ENCODE measurements at regions not wholly inside any gene's neighbourhood (a gene's known extent, or its start where the extent isn't known, plus 50 kb on each side); places are given as distances from the start of the nearest gene placed in this dataset.

DNA sequence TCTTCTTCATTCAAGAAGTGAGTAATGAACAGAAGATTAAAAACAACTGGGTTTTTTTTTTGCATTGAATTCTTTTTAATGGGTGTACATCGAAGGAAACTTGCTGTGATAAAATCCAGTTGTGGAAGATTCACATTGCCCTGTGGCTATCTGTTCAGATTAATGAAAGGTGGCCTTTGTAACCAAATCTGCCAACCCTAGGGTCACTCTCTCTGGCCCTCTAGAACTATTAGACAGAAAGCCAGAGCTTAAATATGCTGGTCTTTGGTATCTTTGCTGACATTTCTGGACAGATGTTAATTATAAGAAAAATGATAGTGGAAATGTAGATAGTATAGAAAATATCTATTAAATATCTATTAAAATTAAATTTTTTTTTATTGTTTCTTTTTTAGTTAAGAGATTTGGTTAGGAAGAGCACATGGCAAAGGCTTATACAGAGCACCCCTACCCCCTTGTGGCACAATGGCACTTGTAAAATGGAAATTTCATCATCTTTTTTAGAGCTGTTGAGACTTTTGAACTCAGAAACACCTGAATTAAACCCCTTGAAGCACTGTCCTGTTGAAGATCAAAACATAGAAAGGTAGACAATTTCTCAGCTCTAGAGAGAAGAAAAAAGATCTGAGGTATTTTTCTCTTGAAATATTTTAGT, 572.5 kb downstream of the PKHD1 start:
- H3K27ac ChIP-seq (ENCODE audit: low read depth, low read length), result no peak overlapping the region
- H2AFZ ChIP-seq (ENCODE audit: low read depth, low read length), result no peak overlapping the region
- TF ChIP-seq EZH2 (IDR thresholded peaks at IDR 0.05; ENCODE audit: insufficient read depth, low read length), result no peak
- TF ChIP-seq, protein P1, sequence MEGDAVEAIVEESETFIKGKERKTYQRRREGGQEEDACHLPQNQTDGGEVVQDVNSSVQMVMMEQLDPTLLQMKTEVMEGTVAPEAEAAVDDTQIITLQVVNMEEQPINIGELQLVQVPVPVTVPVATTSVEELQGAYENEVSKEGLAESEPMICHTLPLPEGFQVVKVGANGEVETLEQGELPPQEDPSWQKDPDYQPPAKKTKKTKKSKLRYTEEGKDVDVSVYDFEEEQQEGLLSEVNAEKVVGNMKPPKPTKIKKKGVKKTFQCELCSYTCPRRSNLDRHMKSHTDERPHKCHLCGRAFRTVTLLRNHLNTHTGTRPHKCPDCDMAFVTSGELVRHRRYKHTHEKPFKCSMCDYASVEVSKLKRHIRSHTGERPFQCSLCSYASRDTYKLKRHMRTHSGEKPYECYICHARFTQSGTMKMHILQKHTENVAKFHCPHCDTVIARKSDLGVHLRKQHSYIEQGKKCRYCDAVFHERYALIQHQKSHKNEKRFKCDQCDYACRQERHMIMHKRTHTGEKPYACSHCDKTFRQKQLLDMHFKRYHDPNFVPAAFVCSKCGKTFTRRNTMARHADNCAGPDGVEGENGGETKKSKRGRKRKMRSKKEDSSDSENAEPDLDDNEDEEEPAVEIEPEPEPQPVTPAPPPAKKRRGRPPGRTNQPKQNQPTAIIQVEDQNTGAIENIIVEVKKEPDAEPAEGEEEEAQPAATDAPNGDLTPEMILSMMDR (IDR thresholded peaks at IDR 0.05; ENCODE audit: insufficient read depth, low read depth, low read length), result no peak
- no peaks in the 10 kb centered on the region for H4K20me1 ChIP-seq (ENCODE audit: insufficient read depth, low read length)
- H3K9me3 Mint-ChIP-seq (ENCODE audit: unreplicated experiment), result no peaks in the 10 kb centered on the region
- H3K9ac ChIP-seq (ENCODE audit: low read length), result no peak overlapping the region
- peaks cover 24% of the 10 kb centered on the region for H3K4me1 Mint-ChIP-seq (ENCODE audit: low read depth, unreplicated experiment)
- H3K4me3 Mint-ChIP-seq (ENCODE audit: unreplicated experiment), result no peak overlapping the region
- FAIRE-seq (no peak), DNase-seq (ENCODE audit: low read depth) (no peak)
- no peaks in the 10 kb centered on the region for H3K79me2 ChIP-seq (ENCODE audit: insufficient read depth, low read length)
- H3K36me3 Mint-ChIP-seq (ENCODE audit: low read depth, unreplicated experiment), result no peaks in the 10 kb centered on the region
- H3K4me2 ChIP-seq (ENCODE audit: low read length), result peak overlapping the region; percentile 45
- no peaks in the 10 kb centered on the region for H3K36me3 ChIP-seq (ENCODE audit: insufficient read depth, low read length)
- no peaks in the 10 kb centered on the region for H3K27me3 ChIP-seq (ENCODE audit: insufficient read depth, low read length)
- H3K27ac Mint-ChIP-seq (ENCODE audit: unreplicated experiment), result peak overlapping the region; percentile 69
- no peaks in the 10 kb centered on the region for H3K4me1 ChIP-seq (ENCODE audit: insufficient read depth, low read length)
- H3K4me3 ChIP-seq (ENCODE audit: insufficient read depth, low read depth, low read length), result no peak overlapping the region
- peaks cover 4% of the 10 kb centered on the region for H3K27me3 Mint-ChIP-seq (ENCODE audit: low read depth, unreplicated experiment)
- no peaks in the 10 kb centered on the region for H3K9me3 ChIP-seq (ENCODE audit: insufficient read depth, low read depth, low read length)

DNA sequence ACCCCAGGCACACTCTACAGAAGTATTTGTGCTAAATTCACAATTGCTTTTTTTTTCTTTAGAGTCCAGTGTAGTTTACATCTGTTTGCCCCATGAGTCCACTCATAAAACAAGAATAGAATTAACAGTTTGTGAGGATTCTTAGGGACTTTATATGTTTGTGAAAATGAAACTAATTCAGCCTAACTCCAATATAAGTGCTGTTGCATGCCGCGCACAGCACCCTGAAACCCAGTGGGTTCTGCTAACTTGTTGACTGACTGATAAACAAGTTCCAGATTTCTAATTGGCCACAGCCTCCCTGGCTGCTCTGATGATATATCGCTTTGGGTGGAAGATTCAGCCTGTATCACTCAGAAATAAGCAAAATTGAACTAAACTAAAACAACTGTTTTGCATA, 561.4 kb downstream of the PKHD1 start:
- Mint-ChIP-seq H3K27me3 (ENCODE audit: low read depth, unreplicated experiment) (no peaks in the 10 kb centered on the region), H3K4me1 (ENCODE audit: low read depth, unreplicated experiment) (peaks cover 6% of the 10 kb centered on the region), H3K4me3 (ENCODE audit: unreplicated experiment) (no peak overlapping the region), H3K36me3 (ENCODE audit: low read depth, unreplicated experiment) (no peaks in the 10 kb centered on the region), H3K9me3 (ENCODE audit: unreplicated experiment) (no peaks in the 10 kb centered on the region), H3K27ac (ENCODE audit: unreplicated experiment) (no peak overlapping the region)
- no peaks in the 10 kb centered on the region for H3K9me3 ChIP-seq (ENCODE audit: insufficient read depth, low read depth, low read length)
- FAIRE-seq (no peak), DNase-seq (ENCODE audit: low read depth) (no peak)
- H3K79me2 ChIP-seq (ENCODE audit: insufficient read depth, low read length), result no peaks in the 10 kb centered on the region
- no peak overlapping the region for H3K9ac ChIP-seq (ENCODE audit: low read length)
- no peaks in the 10 kb centered on the region for H4K20me1 ChIP-seq (ENCODE audit: insufficient read depth, low read length)
- no peak overlapping the region for H3K4me2 ChIP-seq (ENCODE audit: low read length)
- TF ChIP-seq EZH2 (IDR thresholded peaks at IDR 0.05; ENCODE audit: insufficient read depth, low read length), result no peak
- TF ChIP-seq, protein P1 (IDR thresholded peaks at IDR 0.05; ENCODE audit: insufficient read depth, low read depth, low read length), result no peak
- H2AFZ ChIP-seq (ENCODE audit: low read depth, low read length), result no peak overlapping the region
- H3K36me3 ChIP-seq (ENCODE audit: insufficient read depth, low read length), result no peaks in the 10 kb centered on the region
- no peak overlapping the region for H3K27ac ChIP-seq (ENCODE audit: low read depth, low read length)
- no peaks in the 10 kb centered on the region for H3K27me3 ChIP-seq (ENCODE audit: insufficient read depth, low read length)
- H3K4me3 ChIP-seq (ENCODE audit: insufficient read depth, low read depth, low read length), result no peak overlapping the region
- no peaks in the 10 kb centered on the region for H3K4me1 ChIP-seq (ENCODE audit: insufficient read depth, low read length)

- Histone ChIP-seq H3K4me1 (ENCODE audit: insufficient read depth, low read length) (no peaks in the 10 kb centered on the region), H3K9ac (ENCODE audit: low read length) (no peak overlapping the region), H3K36me3 (ENCODE audit: insufficient read depth, low read length) (no peaks in the 10 kb centered on the region), H3K4me3 (ENCODE audit: insufficient read depth, low read depth, low read length) (no peak overlapping the region), H3K27me3 (ENCODE audit: insufficient read depth, low read length) (no peaks in the 10 kb centered on the region), H3K4me2 (ENCODE audit: low read length) (no peak overlapping the region), H4K20me1 (ENCODE audit: insufficient read depth, low read length) (no peaks in the 10 kb centered on the region), H3K9me3 (ENCODE audit: insufficient read depth, low read depth, low read length) (no peaks in the 10 kb centered on the region), H3K27ac (ENCODE audit: low read depth, low read length) (no peak overlapping the region), H3K79me2 (ENCODE audit: insufficient read depth, low read length) (no peaks in the 10 kb centered on the region), H2AFZ (ENCODE audit: low read depth, low read length) (no peak overlapping the region)
- Mint-ChIP-seq H3K27ac (ENCODE audit: unreplicated experiment) (no peak overlapping the region), H3K36me3 (ENCODE audit: low read depth, unreplicated experiment) (no peaks in the 10 kb centered on the region), H3K4me1 (ENCODE audit: low read depth, unreplicated experiment) (peaks cover 9% of the 10 kb centered on the region), H3K4me3 (ENCODE audit: unreplicated experiment) (no peak overlapping the region), H3K27me3 (ENCODE audit: low read depth, unreplicated experiment) (no peaks in the 10 kb centered on the region), H3K9me3 (ENCODE audit: unreplicated experiment) (no peaks in the 10 kb centered on the region)
- no peak for DNase-seq (ENCODE audit: low read depth)
- TF ChIP-seq, protein P1 (IDR thresholded peaks at IDR 0.05; ENCODE audit: insufficient read depth, low read depth, low read length), result no peak
- no peak for TF ChIP-seq EZH2 (IDR thresholded peaks at IDR 0.05; ENCODE audit: insufficient read depth, low read length)
- no peak for FAIRE-seq
Observed at GRCh38 chr6:51526922-51527321, 560.5 kb downstream of the PKHD1 start.
